Neural cell (in vitro differentiated cells): ENCODE measurements at regions not wholly inside any gene's neighbourhood (a gene's known extent, or its start where the extent isn't known, plus 50 kb on each side); places are given as distances from the start of the nearest gene placed in this dataset.

Experiments
- H2AFZ ChIP-seq: fragments of 200-600, 300-800 bp; sonication (generic), shearing (Covaris generic); 2 replicates; pipeline ENCODE4 v1.6.0; 2014; ENCODE audit warnings: low read depth, mild to moderate bottlenecking, antibody characterized with exemption, low read length, moderate library complexity
- H3F3A ChIP-seq: fragments of 200-600 bp; shearing (Covaris generic); 2 replicates; pipeline ENCODE4 v1.6.1; 2016; ENCODE audit warnings: mild to moderate bottlenecking, moderate library complexity, mixed read lengths, antibody characterized with exemption, low read length; ENCODE audit not compliant: insufficient read depth, poor library complexity, severe bottlenecking
- H3K27ac ChIP-seq: fragments of 200-600, 300-800 bp; sonication (generic), shearing (Covaris generic); 2 replicates; pipeline ENCODE4 v1.5.1; 2014; ENCODE audit warnings: mild to moderate bottlenecking, low read length, moderate library complexity
- H3K27me3 ChIP-seq: fragments of 300-800, 200-600 bp; sonication (generic), shearing (Covaris generic); 2 replicates; pipeline ENCODE4 v1.6.0; 2014; ENCODE audit warnings: mild to moderate bottlenecking, low read depth, low read length, moderate library complexity; ENCODE audit not compliant: insufficient read depth
- H3K36me3 ChIP-seq: fragments of 300-800, 200-600 bp; sonication (generic), shearing (Covaris generic); 2 replicates; pipeline ENCODE4 v1.5.1; 2014; ENCODE audit warnings: mild to moderate bottlenecking, antibody characterized with exemption, low read length, moderate library complexity; ENCODE audit not compliant: insufficient read depth
- H3K4me2 ChIP-seq: fragments of 300-800, 200-600 bp; sonication (generic), shearing (Covaris generic); 2 replicates; pipeline ENCODE4 v1.6.0; 2014; ENCODE audit warnings: mild to moderate bottlenecking, low read length
- H3K4me3 ChIP-seq: fragments of 300-800, 200-600 bp; sonication (generic), shearing (Covaris generic); 2 replicates; pipeline ENCODE4 v1.5.1; 2014; ENCODE audit warnings: mild to moderate bottlenecking, low read length, moderate library complexity
- H3K79me2 ChIP-seq: fragments of 200-600 bp; shearing (Covaris generic); replicated peaks from 2 replicates; pipeline ENCODE4 v1.6.0; 2014; ENCODE audit warnings: mild to moderate bottlenecking, low read length, moderate library complexity; ENCODE audit not compliant: insufficient read depth
- H3K9ac ChIP-seq: fragments of 300-800, 200-600 bp; sonication (generic), shearing (Covaris generic); 2 replicates; pipeline ENCODE4 v1.6.1; 2016; ENCODE audit warnings: mild to moderate bottlenecking, low read length, mixed read lengths
- H3K9me2 ChIP-seq: fragments of 200-600 bp; shearing (Covaris generic); 2 replicates; pipeline ENCODE4 v1.6.1; 2016; ENCODE audit warnings: mild to moderate bottlenecking, low read length, mixed read lengths; ENCODE audit not compliant: insufficient read depth
- H3K9me3 ChIP-seq: fragments of 200-600, 300-800 bp; sonication (generic), shearing (Covaris generic); 2 replicates; pipeline ENCODE4 v1.6.1; 2016; ENCODE audit warnings: mild to moderate bottlenecking, mixed run types, low read length, moderate library complexity, mixed read lengths
- H4K20me1 ChIP-seq: fragments of 200-600 bp; shearing (Covaris generic); 2 replicates; pipeline ENCODE4 v1.6.1; 2016; ENCODE audit warnings: mild to moderate bottlenecking, mixed run types; ENCODE audit not compliant: insufficient read depth
- CTCF ChIP-seq: fragments of 450-650 bp; IDR thresholded peaks from 2 replicates; pipeline ENCODE4 v1.5.1; 2014; ENCODE audit warnings: antibody characterized with exemption, mild to moderate bottlenecking, moderate library complexity; ENCODE audit not compliant: poor library complexity, severe bottlenecking
- EP300 ChIP-seq: fragments of 450-650 bp; conservative IDR thresholded peaks from 2 replicates; pipeline ENCODE4 v1.6.1; 2014; ENCODE audit warnings: antibody characterized with exemption, mild to moderate bottlenecking, moderate library complexity; ENCODE audit not compliant: poor library complexity, severe bottlenecking
- EZH2 ChIP-seq: fragments of 200-600, 300-800 bp; shearing (Covaris generic), sonication (generic); IDR thresholded peaks from 2 replicates; pipeline ENCODE4 v1.6.1; 2014; ENCODE audit warnings: antibody characterized with exemption, low read length, borderline replicate concordance, mild to moderate bottlenecking; ENCODE audit not compliant: insufficient read depth, poor library complexity, severe bottlenecking
- MXI1 ChIP-seq: fragments of 450-650 bp; conservative IDR thresholded peaks from 2 replicates; pipeline ENCODE4 v1.6.1; 2014; ENCODE audit warnings: antibody characterized with exemption, mild to moderate bottlenecking; ENCODE audit not compliant: poor library complexity, severe bottlenecking
- POLR2AphosphoS5 ChIP-seq: IDR thresholded peaks from 2 replicates; pipeline ENCODE4 v1.6.1; 2012
- RAD21 ChIP-seq: fragments of 450-650 bp; conservative IDR thresholded peaks from 2 replicates; pipeline ENCODE4 v1.6.1; 2014; ENCODE audit warnings: antibody characterized with exemption, mild to moderate bottlenecking, moderate library complexity
- REST ChIP-seq: IDR thresholded peaks from 2 replicates; pipeline ENCODE4 v1.6.1; 2012; ENCODE audit warnings: borderline replicate concordance
- SMC3 ChIP-seq: fragments of 450-650 bp; conservative IDR thresholded peaks from 2 replicates; pipeline ENCODE4 v1.6.1; 2014; ENCODE audit warnings: antibody characterized with exemption, mild to moderate bottlenecking, moderate library complexity; ENCODE audit not compliant: poor library complexity
- TAF1 ChIP-seq: IDR thresholded peaks from 2 replicates; pipeline ENCODE4 v1.6.1; 2012; ENCODE audit warnings: low read depth

- Histone ChIP-seq H3K9ac (no peak overlapping the region), H3K4me3 (no peak overlapping the region), H3K27me3 (no peaks in the 10 kb centered on the region), H3K9me2 (no peaks in the 10 kb centered on the region), H3F3A (no peaks in the 10 kb centered on the region), H3K79me2 (no peaks in the 10 kb centered on the region), H3K4me2 (no peak overlapping the region), H4K20me1 (no peaks in the 10 kb centered on the region), H3K9me3 (no peaks in the 10 kb centered on the region), H2AFZ (no peak overlapping the region), H3K36me3 (no peaks in the 10 kb centered on the region), H3K27ac (no peak overlapping the region)
- TF ChIP-seq MXI1, result no peak
- no peak for TF ChIP-seq POLR2AphosphoS5
Measured at GRCh38 chr3:184460276-184460675, 80.4 kb downstream of the CHRD start.

- Histone ChIP-seq H3K4me3 (no peak overlapping the region), H3K79me2 (no peaks in the 10 kb centered on the region), H3K27me3 (no peaks in the 10 kb centered on the region), H3K9me3 (no peaks in the 10 kb centered on the region), H3K4me2 (no peak overlapping the region), H4K20me1 (no peaks in the 10 kb centered on the region), H3K36me3 (no peaks in the 10 kb centered on the region), H3K9me2 (no peaks in the 10 kb centered on the region), H3K9ac (no peak overlapping the region), H3F3A (no peaks in the 10 kb centered on the region), H2AFZ (no peak overlapping the region), H3K27ac (no peak overlapping the region)
- TF ChIP-seq EP300, result no peak
- TF ChIP-seq CTCF, result no peak
- no peak for TF ChIP-seq POLR2AphosphoS5
- TF ChIP-seq EZH2, result no peak
- no peak for TF ChIP-seq TAF1
- no peak for TF ChIP-seq RAD21
- no peak for TF ChIP-seq MXI1
- TF ChIP-seq REST, result no peak
- TF ChIP-seq SMC3, result no peak
Measured at GRCh38 chr3:184461219-184461618, 81.4 kb downstream of the CHRD start.

- Histone ChIP-seq H3K36me3 (no peaks in the 10 kb centered on the region), H3K4me2 (no peak overlapping the region), H2AFZ (no peak overlapping the region), H3K27me3 (no peaks in the 10 kb centered on the region), H3K9me2 (no peaks in the 10 kb centered on the region), H3K27ac (no peak overlapping the region), H3K4me3 (no peak overlapping the region), H4K20me1 (no peaks in the 10 kb centered on the region), H3K79me2 (no peaks in the 10 kb centered on the region), H3F3A (no peaks in the 10 kb centered on the region), H3K9ac (no peak overlapping the region), H3K9me3 (no peaks in the 10 kb centered on the region)
- TF ChIP-seq CTCF (no peak), POLR2AphosphoS5 (no peak), RAD21 (no peak), SMC3 (no peak), EP300 (no peak), TAF1 (no peak), EZH2 (no peak), REST (no peak), MXI1 (no peak)
Measured at GRCh38 chr3:184465883-184466412, 86.1 kb downstream of the CHRD start.
